A549 (cell line): ENCODE measurements at regions not wholly inside any gene's neighbourhood (a gene's known extent, or its start where the extent isn't known, plus 50 kb on each side); places are given as distances from the start of the nearest gene placed in this dataset.

ENCODE experiments used
- CHD4 ChIP-seq: fragments of 200-600 bp; sonication (generic); IDR thresholded peaks from 2 replicates; pipeline ENCODE4 v1.6.1; 2016; ENCODE audit warnings: antibody characterized with exemption, mild to moderate bottlenecking, borderline replicate concordance
- CTCF ChIP-seq: fragments of >200 bp; sonication (Bioruptor Twin); formaldehyde crosslinking; IDR thresholded peaks from 3 replicates; pipeline ENCODE4 v1.5.1; 2016
- EP300 ChIP-seq, 2 experiments: fragments of >200 bp; sonication (Bioruptor Twin); formaldehyde crosslinking; IDR thresholded peaks; 2 replicates in 1 of 2; 3 replicates in 1 of 2; pipeline ENCODE4 v1.6.1; 2016 to 2017
- ESRRA ChIP-seq: fragments of 150-350 bp; IDR thresholded peaks from 2 replicates; pipeline ENCODE4 v1.6.1; 2014; ENCODE audit warnings: mild to moderate bottlenecking, low read length, borderline replicate concordance
- JUN ChIP-seq, 2 experiments: fragments of >200 bp; sonication (Bioruptor Twin); formaldehyde crosslinking; IDR thresholded peaks; 2 replicates in 1 of 2; 3 replicates in 1 of 2; pipeline ENCODE4 v1.6.1; 2016 to 2017
- MAZ ChIP-seq: fragments of 150-350 bp; IDR thresholded peaks from 2 replicates; pipeline ENCODE4 v1.6.1; 2014; ENCODE audit warnings: antibody characterized with exemption, low read depth, low read length, borderline replicate concordance
- POLR2AphosphoS2 ChIP-seq: conservative IDR thresholded peaks from 2 replicates; pipeline ENCODE4 v1.6.1; 2012; ENCODE audit warnings: low read length, improper control_type of control experiment, inconsistent platforms
- RAD21 ChIP-seq, 2 experiments: fragments of >200 bp in 1 of 2; sonication (Bioruptor Twin) in 1 of 2; formaldehyde crosslinking in 1 of 2; IDR thresholded peaks in 1 of 2; conservative IDR thresholded peaks in 1 of 2; 2 replicates in 1 of 2; 3 replicates in 1 of 2; pipeline ENCODE4 v1.6.1; 2012 to 2018; ENCODE audit warnings: inconsistent platforms in 1 of 2
- TP53 ChIP-seq: fragments of 250-450 bp; sonication (Bioruptor Pico); IDR thresholded peaks from 2 replicates; pipeline ENCODE4 v1.5.0; 2021; ENCODE audit warnings: mild to moderate bottlenecking, moderate library complexity

DNA sequence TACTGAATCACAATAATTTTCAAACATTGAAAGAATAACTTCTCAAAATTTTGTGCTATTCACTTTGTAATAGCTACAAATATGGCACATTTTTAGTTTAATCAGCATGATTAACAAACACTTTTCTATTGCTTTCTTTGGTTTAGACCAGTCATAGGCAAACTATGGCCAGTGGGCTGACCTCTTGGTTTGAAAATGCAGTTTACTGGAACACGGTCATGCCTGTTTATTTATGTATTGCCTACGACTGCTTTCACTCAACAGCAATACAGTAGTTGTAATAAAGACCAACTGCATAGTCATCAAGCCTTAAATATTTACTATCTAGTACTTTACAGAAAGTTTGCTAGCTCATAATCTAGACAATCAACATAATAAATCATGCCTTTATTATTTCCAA is 810.8 kb downstream of the TLE1 start:
- TF ChIP-seq CTCF = no peak
- TF ChIP-seq JUN (IDR thresholded peaks at IDR 0.05) = no peak
- no peak for TF ChIP-seq POLR2AphosphoS2
- no peak for TF ChIP-seq ESRRA
- no peak for TF ChIP-seq MAZ
- TF ChIP-seq RAD21 (conservative IDR thresholded peaks at IDR 0.05 in 1 of 2, IDR thresholded peaks at IDR 0.05 in 1 of 2) = no peak
- no peak for TF ChIP-seq CHD4
- no peak for TF ChIP-seq TP53 (CRISPR knock-in tag)
- TF ChIP-seq EP300 (IDR thresholded peaks at IDR 0.05) = no peak
